OCI-LY1 (cell line): ENCODE measurements at regions not wholly inside any gene's neighbourhood (a gene's known extent, or its start where the extent isn't known, plus 50 kb on each side); places are given as distances from the start of the nearest gene placed in this dataset.

ENCODE experiments used
- H2AFZ ChIP-seq: fragments of 200-600 bp; sonication (generic), shearing (Covaris generic); 2 replicates; pipeline ENCODE4 v1.6.0; 2014; ENCODE audit warnings: antibody characterized with exemption, mild to moderate bottlenecking, low read length
- H3F3A ChIP-seq: fragments of 200-600 bp; sonication (generic), shearing (Covaris generic); 2 replicates; pipeline ENCODE4 v1.6.0; 2014; ENCODE audit warnings: mild to moderate bottlenecking, antibody characterized with exemption, low read length, moderate library complexity; ENCODE audit not compliant: insufficient read depth
- H3K27ac ChIP-seq: fragments of 200-600 bp; sonication (generic); 2 replicates; pipeline ENCODE4 v1.5.1; 2014; ENCODE audit warnings: low read length, mixed run types, mild to moderate bottlenecking, low read depth; ENCODE audit not compliant: poor library complexity, severe bottlenecking
- H3K27me3 ChIP-seq: fragments of 200-600 bp; sonication (generic); 2 replicates; pipeline ENCODE4 v1.6.0; 2014; ENCODE audit warnings: antibody characterized with exemption, mild to moderate bottlenecking, low read length, moderate library complexity; ENCODE audit not compliant: insufficient read depth
- H3K36me3 ChIP-seq: fragments of 200-600 bp; sonication (generic); 2 replicates; pipeline ENCODE4 v1.6.1; 2014; ENCODE audit warnings: mild to moderate bottlenecking, antibody characterized with exemption, low read length, moderate library complexity, mixed read lengths; ENCODE audit not compliant: insufficient read depth
- H3K4me1 ChIP-seq: fragments of 200-600 bp; sonication (generic); 2 replicates; pipeline ENCODE4 v1.5.1; 2014; ENCODE audit warnings: mild to moderate bottlenecking, low read length, moderate library complexity; ENCODE audit not compliant: insufficient read depth, severe bottlenecking
- H3K4me2 ChIP-seq: fragments of 200-600 bp; sonication (generic), shearing (Covaris generic); 2 replicates; pipeline ENCODE4 v1.6.1; 2014; ENCODE audit warnings: low read length
- H3K4me3 ChIP-seq: fragments of 200-600 bp; sonication (generic); 2 replicates; pipeline ENCODE4 v1.5.1; 2014; ENCODE audit warnings: low read length, low read depth, mild to moderate bottlenecking, mixed read lengths; ENCODE audit not compliant: poor library complexity, severe bottlenecking
- H3K79me2 ChIP-seq: fragments of 200-600 bp; shearing (Covaris generic); 2 replicates; pipeline ENCODE4 v1.6.1; 2016; ENCODE audit warnings: mixed run types, low read length, mixed read lengths; ENCODE audit not compliant: insufficient read depth
- H3K9ac ChIP-seq: fragments of 200-600 bp; sonication (generic), shearing (Covaris generic); 2 replicates; pipeline ENCODE4 v1.6.1; 2014; ENCODE audit warnings: mild to moderate bottlenecking, low read length, mixed read lengths
- H3K9me2 ChIP-seq: fragments of 200-600 bp; sonication (generic), shearing (Covaris generic); 2 replicates; pipeline ENCODE4 v1.6.1; 2014; ENCODE audit warnings: low read depth, mild to moderate bottlenecking, low read length, mixed read lengths
- H3K9me3 ChIP-seq: fragments of 200-600 bp; shearing (Covaris generic); 2 replicates; pipeline ENCODE4 v1.6.1; 2014; ENCODE audit warnings: low read length, mixed read lengths
- H4K20me1 ChIP-seq: fragments of 200-600 bp; sonication (generic), shearing (Covaris generic); 2 replicates; pipeline ENCODE4 v1.6.0; 2016; ENCODE audit warnings: mild to moderate bottlenecking, low read length; ENCODE audit not compliant: insufficient read depth
- CTCF ChIP-seq: fragments of 200-600 bp; sonication (generic), shearing (Covaris generic); IDR thresholded peaks from 2 replicates; pipeline ENCODE4 v1.5.1; 2017; ENCODE audit warnings: mild to moderate bottlenecking, antibody characterized with exemption, low read length, moderate library complexity, mixed read lengths
- EZH2 ChIP-seq: fragments of 200-600 bp; sonication (generic), shearing (Covaris generic); IDR thresholded peaks from 2 replicates; pipeline ENCODE4 v1.8.0; 2017; ENCODE audit warnings: borderline replicate concordance, mixed run types, mild to moderate bottlenecking, antibody characterized with exemption, low read length, moderate library complexity, mixed read lengths

GRCh38 chr2:128735296-128735960 is 416.8 kb upstream of the HS6ST1 start:
- H4K20me1 ChIP-seq = no peaks in the 10 kb centered on the region
- no peak for TF ChIP-seq CTCF
- no peak for TF ChIP-seq EZH2
- no peaks in the 10 kb centered on the region for H3K36me3 ChIP-seq
- H3K79me2 ChIP-seq = no peaks in the 10 kb centered on the region
- H3K4me2 ChIP-seq = no peak overlapping the region
- no peaks in the 10 kb centered on the region for H3K9me2 ChIP-seq
- no peak overlapping the region for H3K9ac ChIP-seq
- H2AFZ ChIP-seq = no peak overlapping the region
- H3F3A ChIP-seq = no peaks in the 10 kb centered on the region
- H3K27me3 ChIP-seq = no peaks in the 10 kb centered on the region
- no peak overlapping the region for H3K4me3 ChIP-seq
- H3K27ac ChIP-seq = no peak overlapping the region
- no peaks in the 10 kb centered on the region for H3K9me3 ChIP-seq
- H3K4me1 ChIP-seq = no peaks in the 10 kb centered on the region

GRCh38 chr2:128736046-128736688 is 417.5 kb upstream of the HS6ST1 start:
- no peak overlapping the region for H3K27ac ChIP-seq
- H2AFZ ChIP-seq = no peak overlapping the region
- no peaks in the 10 kb centered on the region for H4K20me1 ChIP-seq
- no peaks in the 10 kb centered on the region for H3K79me2 ChIP-seq
- H3K4me2 ChIP-seq = no peak overlapping the region
- no peaks in the 10 kb centered on the region for H3F3A ChIP-seq
- H3K36me3 ChIP-seq = no peaks in the 10 kb centered on the region
- H3K9me3 ChIP-seq = no peaks in the 10 kb centered on the region
- H3K27me3 ChIP-seq = no peaks in the 10 kb centered on the region
- no peak overlapping the region for H3K4me3 ChIP-seq
- H3K9ac ChIP-seq = no peak overlapping the region
- no peaks in the 10 kb centered on the region for H3K9me2 ChIP-seq
- no peak for TF ChIP-seq EZH2
- no peak for TF ChIP-seq CTCF
- H3K4me1 ChIP-seq = no peaks in the 10 kb centered on the region

GRCh38 chr2:128736689-128737545 is 418.2 kb upstream of the HS6ST1 start:
- Histone ChIP-seq H3K9me3 (no peaks in the 10 kb centered on the region), H3F3A (no peaks in the 10 kb centered on the region), H4K20me1 (no peaks in the 10 kb centered on the region), H3K27me3 (no peaks in the 10 kb centered on the region), H3K4me1 (no peaks in the 10 kb centered on the region), H3K9ac (no peak overlapping the region), H3K79me2 (no peaks in the 10 kb centered on the region), H2AFZ (no peak overlapping the region), H3K9me2 (no peaks in the 10 kb centered on the region), H3K4me3 (no peak overlapping the region), H3K4me2 (no peak overlapping the region), H3K27ac (no peak overlapping the region), H3K36me3 (no peaks in the 10 kb centered on the region)
- TF ChIP-seq CTCF (peak; percentile 84), EZH2 (no peak)
